BJ (cell line): ENCODE measurements at regions not wholly inside any gene's neighbourhood (a gene's known extent, or its start where the extent isn't known, plus 50 kb on each side); places are given as distances from the start of the nearest gene placed in this dataset.

ENCODE experiments used
- CTCF ChIA-PET: fragments of 350-600 bp; formaldehyde crosslinking; extraction: SDS; loops from one replicate; lab custom pipeline; 2021; ENCODE audit warnings: antibody characterized with exemption, inconsistent platforms; lab: Yijun Ruan, JAX
- POLR2A ChIA-PET: fragments of 300-600 bp; sonication (Branson Sonifier 250); formaldehyde crosslinking; extraction: SDS; loops from one replicate; lab custom pipeline; 2021; ENCODE audit warnings: antibody characterized with exemption; lab: Charles Lee
- DNase-seq: peaks from one replicate; pipeline ENCODE4 v3.0.0-alpha.2; 2011; ENCODE audit warnings: low read depth
- H3K27me3 ChIP-seq: 2 replicates; pipeline ENCODE4 v1.6.0; 2011; ENCODE audit warnings: low read length; ENCODE audit not compliant: control insufficient read depth, insufficient read depth
- H3K36me3 ChIP-seq: 2 replicates; pipeline ENCODE4 v1.5.1; 2011; ENCODE audit warnings: low read length; ENCODE audit not compliant: control insufficient read depth, insufficient read depth
- H3K4me3 ChIP-seq: 2 replicates; pipeline ENCODE4 v1.5.1; 2011; ENCODE audit warnings: low read depth, mild to moderate bottlenecking, control low read depth, low read length
- TF ChIP-seq, protein P1 (sequence below): IDR thresholded peaks from 2 replicates; pipeline ENCODE4 v1.5.1; 2011; ENCODE audit warnings: low read depth, mild to moderate bottlenecking, control low read depth, inconsistent platforms, low read length, moderate library complexity; ENCODE audit not compliant: insufficient read depth

DNA sequence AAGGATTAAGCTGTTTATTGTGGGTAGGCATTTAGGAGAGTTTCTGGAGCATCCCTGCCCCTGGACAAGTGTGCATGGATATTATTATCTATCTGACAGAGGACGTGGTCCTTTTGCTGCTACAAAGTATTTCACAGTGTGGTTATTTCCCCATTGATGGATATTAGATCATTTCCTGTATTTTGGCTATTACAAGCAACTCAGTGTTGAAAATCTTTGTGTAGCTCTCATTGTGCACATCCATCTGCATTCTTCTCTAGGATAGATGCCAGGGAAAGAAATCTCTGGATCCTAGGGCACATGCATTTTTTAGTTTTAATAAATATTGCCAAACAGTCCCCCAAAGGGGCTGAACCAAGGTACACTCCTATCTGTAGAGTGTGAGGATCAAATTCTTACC lies 154.3 kb upstream of the SRRM4 start:
- CTCF ChIA-PET: no interaction called here

GRCh38 chr12:118827606-118828005 lies 153.7 kb upstream of the SRRM4 start:
- TF ChIP-seq, protein P1, sequence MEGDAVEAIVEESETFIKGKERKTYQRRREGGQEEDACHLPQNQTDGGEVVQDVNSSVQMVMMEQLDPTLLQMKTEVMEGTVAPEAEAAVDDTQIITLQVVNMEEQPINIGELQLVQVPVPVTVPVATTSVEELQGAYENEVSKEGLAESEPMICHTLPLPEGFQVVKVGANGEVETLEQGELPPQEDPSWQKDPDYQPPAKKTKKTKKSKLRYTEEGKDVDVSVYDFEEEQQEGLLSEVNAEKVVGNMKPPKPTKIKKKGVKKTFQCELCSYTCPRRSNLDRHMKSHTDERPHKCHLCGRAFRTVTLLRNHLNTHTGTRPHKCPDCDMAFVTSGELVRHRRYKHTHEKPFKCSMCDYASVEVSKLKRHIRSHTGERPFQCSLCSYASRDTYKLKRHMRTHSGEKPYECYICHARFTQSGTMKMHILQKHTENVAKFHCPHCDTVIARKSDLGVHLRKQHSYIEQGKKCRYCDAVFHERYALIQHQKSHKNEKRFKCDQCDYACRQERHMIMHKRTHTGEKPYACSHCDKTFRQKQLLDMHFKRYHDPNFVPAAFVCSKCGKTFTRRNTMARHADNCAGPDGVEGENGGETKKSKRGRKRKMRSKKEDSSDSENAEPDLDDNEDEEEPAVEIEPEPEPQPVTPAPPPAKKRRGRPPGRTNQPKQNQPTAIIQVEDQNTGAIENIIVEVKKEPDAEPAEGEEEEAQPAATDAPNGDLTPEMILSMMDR: no peak
- ChIA-PET POLR2A (no interaction called here), CTCF (no interaction called here)
- Histone ChIP-seq H3K4me3 (no peak overlapping the region), H3K36me3 (no peaks in the 10 kb centered on the region), H3K27me3 (no peaks in the 10 kb centered on the region)
- DNase-seq: no peak

More for the DNA sequence above, 154.3 kb upstream of the SRRM4 start:
- TF ChIP-seq, protein P1: no peak
- no peak for DNase-seq
- H3K4me3 ChIP-seq: no peak overlapping the region
- no peaks in the 10 kb centered on the region for H3K27me3 ChIP-seq
- POLR2A ChIA-PET: no interaction called here
- H3K36me3 ChIP-seq: no peaks in the 10 kb centered on the region

DNA sequence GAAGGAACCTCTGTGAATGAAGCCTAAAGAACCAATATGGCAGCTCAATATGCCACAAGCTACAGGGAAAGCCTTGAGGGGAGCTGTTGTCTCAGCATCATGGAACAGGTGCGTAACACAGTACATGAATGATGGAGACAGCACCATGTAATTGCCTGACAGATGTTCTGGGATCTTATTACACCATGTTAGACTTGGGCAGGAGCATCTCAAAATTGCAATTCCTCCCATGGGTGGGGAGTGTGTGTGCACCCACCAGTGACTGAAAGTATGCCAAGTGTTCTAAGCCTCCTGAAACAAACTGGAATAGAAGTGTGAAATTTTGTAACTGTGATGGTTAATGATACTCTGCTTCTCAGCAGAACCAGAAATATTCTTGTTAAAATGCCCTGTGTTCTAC lies 151.0 kb upstream of the SRRM4 start:
- H3K4me3 ChIP-seq: no peak overlapping the region
- DNase-seq: no peak
- ChIA-PET CTCF (no interaction called here), POLR2A (no interaction called here)
- no peaks in the 10 kb centered on the region for H3K36me3 ChIP-seq
- no peaks in the 10 kb centered on the region for H3K27me3 ChIP-seq
- TF ChIP-seq, protein P1: no peak

DNA sequence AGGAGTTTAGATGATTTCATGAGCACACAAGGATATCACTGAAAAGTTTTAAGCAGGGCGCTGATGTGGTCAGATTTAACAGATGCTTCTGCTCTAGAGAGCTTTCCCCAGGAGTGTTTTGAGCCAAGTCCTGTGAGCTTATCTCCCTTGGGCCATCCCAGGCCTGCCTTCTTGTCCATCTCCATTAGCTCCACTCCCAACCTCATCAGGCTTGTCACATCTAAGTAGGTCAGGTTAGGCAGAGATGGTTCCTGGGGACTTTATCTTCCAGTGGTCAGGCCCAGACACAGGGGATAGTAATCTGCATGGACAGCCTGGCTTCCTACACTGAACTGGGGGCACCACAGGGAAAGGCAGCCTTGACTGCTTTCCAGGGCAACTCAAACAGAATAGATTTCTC lies 145.4 kb upstream of the SRRM4 start:
- POLR2A ChIA-PET: no interaction called here
- Histone ChIP-seq H3K4me3 (no peak overlapping the region), H3K27me3 (no peaks in the 10 kb centered on the region), H3K36me3 (no peaks in the 10 kb centered on the region)
- DNase-seq: no peak
- TF ChIP-seq, protein P1: no peak
- CTCF ChIA-PET: no interaction called here

DNA sequence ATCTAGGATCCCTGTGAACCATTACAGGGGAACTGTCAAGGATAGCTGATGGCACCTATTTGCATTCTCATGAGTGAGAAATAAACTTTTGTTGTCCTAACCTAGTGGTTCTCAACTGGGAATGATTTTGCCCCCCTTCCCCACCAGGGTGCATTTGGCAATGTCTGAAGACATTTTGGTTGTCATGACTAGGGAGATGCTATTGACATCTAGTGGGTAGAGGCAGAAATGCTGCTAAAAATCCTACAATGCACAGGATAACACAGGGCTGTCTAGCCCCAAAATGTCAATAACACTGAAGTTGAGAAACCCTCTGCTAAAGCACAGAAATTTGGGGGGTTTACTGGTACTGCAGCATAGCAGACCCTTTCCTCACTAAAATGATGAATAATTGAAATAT lies 140.9 kb upstream of the SRRM4 start:
- CTCF ChIA-PET: no interaction called here
- TF ChIP-seq, protein P1: no peak
- Histone ChIP-seq H3K27me3 (no peaks in the 10 kb centered on the region), H3K4me3 (no peak overlapping the region), H3K36me3 (no peaks in the 10 kb centered on the region)
- POLR2A ChIA-PET: no interaction called here
- DNase-seq: no peak
